NB4 (cell line): ENCODE measurements at regions not wholly inside any gene's neighbourhood (a gene's known extent, or its start where the extent isn't known, plus 50 kb on each side); places are given as distances from the start of the nearest gene placed in this dataset.

Source experiments
- MYC ChIP-seq: IDR thresholded peaks from 2 replicates; pipeline ENCODE4 v1.6.1; 2011; ENCODE audit warnings: low read depth, low read length
- POLR2A ChIP-seq: IDR thresholded peaks from 2 replicates; pipeline ENCODE4 v1.6.1; 2011; ENCODE audit warnings: mild to moderate bottlenecking; ENCODE audit not compliant: insufficient read length; ENCODE audit errors: extremely low read depth
- TF ChIP-seq, protein P1 (sequence below): IDR thresholded peaks from one replicate; pipeline ENCODE4 v1.5.1; 2012; ENCODE audit warnings: low read depth, low read length
- TF ChIP-seq, protein P2 (sequence below): IDR thresholded peaks from 2 replicates; pipeline ENCODE4 v1.6.1; 2011; ENCODE audit warnings: low read depth, low read length

DNA sequence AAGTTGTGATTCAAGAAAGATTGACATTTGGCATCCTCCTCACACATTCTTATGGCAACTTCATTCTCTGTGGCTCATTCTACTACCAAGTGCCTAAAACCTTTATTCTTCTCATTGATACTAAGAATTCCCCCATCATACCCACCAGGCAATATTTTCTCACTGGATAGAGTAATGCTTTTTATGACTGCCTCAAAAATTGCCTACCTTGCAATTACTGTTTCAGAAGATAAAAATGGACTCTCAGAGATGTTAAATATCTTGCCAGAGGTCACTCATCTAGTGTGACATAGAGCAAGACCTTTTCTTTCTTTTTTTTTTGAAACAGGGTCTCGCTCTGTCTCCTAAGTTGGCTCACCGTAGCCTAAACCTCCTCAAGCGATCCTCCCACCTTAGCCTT lies 192.8 kb upstream of the KYNU start:
- TF ChIP-seq, protein P1, sequence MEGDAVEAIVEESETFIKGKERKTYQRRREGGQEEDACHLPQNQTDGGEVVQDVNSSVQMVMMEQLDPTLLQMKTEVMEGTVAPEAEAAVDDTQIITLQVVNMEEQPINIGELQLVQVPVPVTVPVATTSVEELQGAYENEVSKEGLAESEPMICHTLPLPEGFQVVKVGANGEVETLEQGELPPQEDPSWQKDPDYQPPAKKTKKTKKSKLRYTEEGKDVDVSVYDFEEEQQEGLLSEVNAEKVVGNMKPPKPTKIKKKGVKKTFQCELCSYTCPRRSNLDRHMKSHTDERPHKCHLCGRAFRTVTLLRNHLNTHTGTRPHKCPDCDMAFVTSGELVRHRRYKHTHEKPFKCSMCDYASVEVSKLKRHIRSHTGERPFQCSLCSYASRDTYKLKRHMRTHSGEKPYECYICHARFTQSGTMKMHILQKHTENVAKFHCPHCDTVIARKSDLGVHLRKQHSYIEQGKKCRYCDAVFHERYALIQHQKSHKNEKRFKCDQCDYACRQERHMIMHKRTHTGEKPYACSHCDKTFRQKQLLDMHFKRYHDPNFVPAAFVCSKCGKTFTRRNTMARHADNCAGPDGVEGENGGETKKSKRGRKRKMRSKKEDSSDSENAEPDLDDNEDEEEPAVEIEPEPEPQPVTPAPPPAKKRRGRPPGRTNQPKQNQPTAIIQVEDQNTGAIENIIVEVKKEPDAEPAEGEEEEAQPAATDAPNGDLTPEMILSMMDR: no peak
- TF ChIP-seq MYC (no peak), POLR2A (no peak)
- TF ChIP-seq, protein P2, sequence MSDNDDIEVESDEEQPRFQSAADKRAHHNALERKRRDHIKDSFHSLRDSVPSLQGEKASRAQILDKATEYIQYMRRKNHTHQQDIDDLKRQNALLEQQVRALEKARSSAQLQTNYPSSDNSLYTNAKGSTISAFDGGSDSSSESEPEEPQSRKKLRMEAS: no peak
